ENCODE measurements at regions not wholly inside any gene's neighbourhood (a gene's known extent, or its start where the extent isn't known, plus 50 kb on each side); places are given as distances from the start of the nearest gene placed in this dataset.

DNA sequence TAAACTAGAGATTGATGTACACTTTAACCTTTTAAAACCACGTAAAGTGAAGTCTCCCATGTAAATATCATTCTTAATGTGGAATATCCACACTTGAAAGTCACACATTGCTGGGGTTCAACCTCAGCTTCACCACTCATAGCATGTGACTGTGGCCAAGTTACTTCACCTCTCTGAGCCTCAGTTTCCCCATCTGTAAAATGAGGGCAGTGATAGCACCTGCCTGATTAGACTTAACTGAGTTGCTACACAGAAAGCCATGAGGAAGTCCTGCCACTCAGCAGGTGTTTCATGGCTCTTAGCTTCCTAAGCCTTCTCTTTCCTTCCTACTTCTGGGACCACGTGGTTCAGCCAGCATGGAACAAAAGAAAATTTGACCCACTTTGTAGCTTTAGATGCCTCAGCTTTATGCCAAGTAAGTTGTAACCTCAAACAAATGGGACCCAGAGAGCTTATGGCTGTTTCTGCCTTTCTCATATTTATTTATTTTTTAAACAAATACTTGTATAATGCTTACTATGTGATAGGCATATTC lies 277.3 kb upstream of the KLF3 start:
- TF ChIP-seq, protein P1, sequence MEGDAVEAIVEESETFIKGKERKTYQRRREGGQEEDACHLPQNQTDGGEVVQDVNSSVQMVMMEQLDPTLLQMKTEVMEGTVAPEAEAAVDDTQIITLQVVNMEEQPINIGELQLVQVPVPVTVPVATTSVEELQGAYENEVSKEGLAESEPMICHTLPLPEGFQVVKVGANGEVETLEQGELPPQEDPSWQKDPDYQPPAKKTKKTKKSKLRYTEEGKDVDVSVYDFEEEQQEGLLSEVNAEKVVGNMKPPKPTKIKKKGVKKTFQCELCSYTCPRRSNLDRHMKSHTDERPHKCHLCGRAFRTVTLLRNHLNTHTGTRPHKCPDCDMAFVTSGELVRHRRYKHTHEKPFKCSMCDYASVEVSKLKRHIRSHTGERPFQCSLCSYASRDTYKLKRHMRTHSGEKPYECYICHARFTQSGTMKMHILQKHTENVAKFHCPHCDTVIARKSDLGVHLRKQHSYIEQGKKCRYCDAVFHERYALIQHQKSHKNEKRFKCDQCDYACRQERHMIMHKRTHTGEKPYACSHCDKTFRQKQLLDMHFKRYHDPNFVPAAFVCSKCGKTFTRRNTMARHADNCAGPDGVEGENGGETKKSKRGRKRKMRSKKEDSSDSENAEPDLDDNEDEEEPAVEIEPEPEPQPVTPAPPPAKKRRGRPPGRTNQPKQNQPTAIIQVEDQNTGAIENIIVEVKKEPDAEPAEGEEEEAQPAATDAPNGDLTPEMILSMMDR (IDR thresholded peaks at IDR 0.05 in 2 of 3, conservative IDR thresholded peaks at IDR 0.05 in 1 of 3; ENCODE audit: borderline replicate concordance in 1 of 3, insufficient read depth in 1 of 3, low read depth in 2 of 3, low read length in 2 of 3): no peak
- TF ChIP-seq CEBPB (IDR thresholded peaks at IDR 0.05; ENCODE audit: low read depth) (no peak), POLR2A (IDR thresholded peaks at IDR 0.05; ENCODE audit: borderline replicate concordance, extremely low read depth, insufficient read depth, insufficient read length) (no peak), ZNF274 (IDR thresholded peaks at IDR 0.05; ENCODE audit: low read depth, low read length) (no peak), ZFX (IDR thresholded peaks at IDR 0.05) (no peak), EZH2 (IDR thresholded peaks at IDR 0.05) (no peak), SP1 (IDR thresholded peaks at IDR 0.05; ENCODE audit: low read depth) (no peak), POLR2AphosphoS5 (IDR thresholded peaks at IDR 0.05; ENCODE audit: low read depth, low read length) (no peak), SRF (IDR thresholded peaks at IDR 0.05; ENCODE audit: low read depth) (no peak), JUND (IDR thresholded peaks at IDR 0.05) (no peak), SIN3A (IDR thresholded peaks at IDR 0.05; ENCODE audit: low read depth) (no peak), TCF7L2 (IDR thresholded peaks at IDR 0.05; ENCODE audit: borderline replicate concordance, extremely low read depth, insufficient read depth, insufficient read length) (no peak)
- TF ChIP-seq, protein P2, sequence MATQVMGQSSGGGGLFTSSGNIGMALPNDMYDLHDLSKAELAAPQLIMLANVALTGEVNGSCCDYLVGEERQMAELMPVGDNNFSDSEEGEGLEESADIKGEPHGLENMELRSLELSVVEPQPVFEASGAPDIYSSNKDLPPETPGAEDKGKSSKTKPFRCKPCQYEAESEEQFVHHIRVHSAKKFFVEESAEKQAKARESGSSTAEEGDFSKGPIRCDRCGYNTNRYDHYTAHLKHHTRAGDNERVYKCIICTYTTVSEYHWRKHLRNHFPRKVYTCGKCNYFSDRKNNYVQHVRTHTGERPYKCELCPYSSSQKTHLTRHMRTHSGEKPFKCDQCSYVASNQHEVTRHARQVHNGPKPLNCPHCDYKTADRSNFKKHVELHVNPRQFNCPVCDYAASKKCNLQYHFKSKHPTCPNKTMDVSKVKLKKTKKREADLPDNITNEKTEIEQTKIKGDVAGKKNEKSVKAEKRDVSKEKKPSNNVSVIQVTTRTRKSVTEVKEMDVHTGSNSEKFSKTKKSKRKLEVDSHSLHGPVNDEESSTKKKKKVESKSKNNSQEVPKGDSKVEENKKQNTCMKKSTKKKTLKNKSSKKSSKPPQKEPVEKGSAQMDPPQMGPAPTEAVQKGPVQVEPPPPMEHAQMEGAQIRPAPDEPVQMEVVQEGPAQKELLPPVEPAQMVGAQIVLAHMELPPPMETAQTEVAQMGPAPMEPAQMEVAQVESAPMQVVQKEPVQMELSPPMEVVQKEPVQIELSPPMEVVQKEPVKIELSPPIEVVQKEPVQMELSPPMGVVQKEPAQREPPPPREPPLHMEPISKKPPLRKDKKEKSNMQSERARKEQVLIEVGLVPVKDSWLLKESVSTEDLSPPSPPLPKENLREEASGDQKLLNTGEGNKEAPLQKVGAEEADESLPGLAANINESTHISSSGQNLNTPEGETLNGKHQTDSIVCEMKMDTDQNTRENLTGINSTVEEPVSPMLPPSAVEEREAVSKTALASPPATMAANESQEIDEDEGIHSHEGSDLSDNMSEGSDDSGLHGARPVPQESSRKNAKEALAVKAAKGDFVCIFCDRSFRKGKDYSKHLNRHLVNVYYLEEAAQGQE (IDR thresholded peaks at IDR 0.05; ENCODE audit: low read depth): no peak
- TF ChIP-seq, protein P3, sequence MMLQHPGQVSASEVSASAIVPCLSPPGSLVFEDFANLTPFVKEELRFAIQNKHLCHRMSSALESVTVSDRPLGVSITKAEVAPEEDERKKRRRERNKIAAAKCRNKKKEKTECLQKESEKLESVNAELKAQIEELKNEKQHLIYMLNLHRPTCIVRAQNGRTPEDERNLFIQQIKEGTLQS (IDR thresholded peaks at IDR 0.05): no peak
